COLO829 (cell line): ENCODE measurements at regions not wholly inside any gene's neighbourhood (a gene's known extent, or its start where the extent isn't known, plus 50 kb on each side); places are given as distances from the start of the nearest gene placed in this dataset.

Experiments used
- DNase-seq: peaks from one replicate; pipeline ENCODE4 v3.0.0; 2012; ENCODE audit warnings: low spot score

GRCh38 chr3:14288177-14288788 lies 109.7 kb downstream of the LSM3 start:
- no peak for DNase-seq

GRCh38 chr3:14288833-14289451 lies 110.3 kb downstream of the LSM3 start:
- no peak for DNase-seq

- peak; percentile 94 for DNase-seq
Measured at GRCh38 chr3:14289590-14290461, 111.2 kb downstream of the LSM3 start.

GRCh38 chr3:14290631-14291385 lies 111.6 kb upstream of the SLC6A6 start:
- no peak for DNase-seq

- no peak for DNase-seq
Measured at GRCh38 chr3:14295037-14295436, 107.4 kb upstream of the SLC6A6 start.

- no peak for DNase-seq
Measured at GRCh38 chr3:14295801-14296200, 106.6 kb upstream of the SLC6A6 start.

- DNase-seq = no peak
Measured at GRCh38 chr3:14297305-14297704, 105.1 kb upstream of the SLC6A6 start.

- DNase-seq = no peak
Measured at GRCh38 chr3:14297784-14298236, 104.6 kb upstream of the SLC6A6 start.

GRCh38 chr3:14298442-14298841 lies 104.0 kb upstream of the SLC6A6 start:
- DNase-seq = no peak

- no peak for DNase-seq
Measured at GRCh38 chr3:14298991-14299555, 103.3 kb upstream of the SLC6A6 start.

- DNase-seq = no peak
Measured at GRCh38 chr3:14299767-14300166, 102.6 kb upstream of the SLC6A6 start.

- DNase-seq = no peak
Measured at GRCh38 chr3:14300721-14301399, 101.5 kb upstream of the SLC6A6 start.

GRCh38 chr3:14301558-14301957 lies 100.8 kb upstream of the SLC6A6 start:
- no peak for DNase-seq

GRCh38 chr3:14303336-14304100 lies 98.9 kb upstream of the SLC6A6 start:
- DNase-seq = no peak

GRCh38 chr3:14304101-14305045 lies 98.0 kb upstream of the SLC6A6 start:
- no peak for DNase-seq

- no peak for DNase-seq
Measured at GRCh38 chr3:14305324-14305723, 97.1 kb upstream of the SLC6A6 start.

GRCh38 chr3:14306142-14306541 lies 96.3 kb upstream of the SLC6A6 start:
- no peak for DNase-seq

GRCh38 chr3:14307656-14308302 lies 94.6 kb upstream of the SLC6A6 start:
- no peak for DNase-seq

- DNase-seq = no peak
Measured at GRCh38 chr3:14311729-14312128, 90.7 kb upstream of the SLC6A6 start.
